ENCODE measurements at regions not wholly inside any gene's neighbourhood (a gene's known extent, or its start where the extent isn't known, plus 50 kb on each side); places are given as distances from the start of the nearest gene placed in this dataset.
"Not testable (repeated sequence)": the region's sequence is repeated elsewhere in the genome, so short reads cannot be mapped to it uniquely, and the experiment has no call there.

DNA sequence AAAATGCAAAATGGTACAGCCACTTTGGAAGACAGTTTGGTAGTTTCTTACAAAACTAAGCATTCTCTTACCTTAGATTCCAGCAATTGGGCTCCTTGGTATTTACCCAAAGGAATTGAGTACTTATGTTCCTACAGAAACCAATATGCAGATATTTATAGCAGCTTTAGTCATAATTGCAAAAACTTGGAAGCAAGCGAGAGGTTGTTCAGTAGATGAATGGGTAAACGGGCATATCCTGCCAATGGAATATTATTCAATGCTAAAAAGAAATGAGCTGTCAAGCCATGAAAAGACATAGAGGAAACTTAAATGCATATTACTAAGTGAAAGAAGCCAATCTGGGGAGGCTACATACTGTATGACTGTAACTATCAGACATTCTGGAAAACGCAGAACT is 926.7 kb downstream of the TYW1 start:
- no peak for DNase-seq

DNA sequence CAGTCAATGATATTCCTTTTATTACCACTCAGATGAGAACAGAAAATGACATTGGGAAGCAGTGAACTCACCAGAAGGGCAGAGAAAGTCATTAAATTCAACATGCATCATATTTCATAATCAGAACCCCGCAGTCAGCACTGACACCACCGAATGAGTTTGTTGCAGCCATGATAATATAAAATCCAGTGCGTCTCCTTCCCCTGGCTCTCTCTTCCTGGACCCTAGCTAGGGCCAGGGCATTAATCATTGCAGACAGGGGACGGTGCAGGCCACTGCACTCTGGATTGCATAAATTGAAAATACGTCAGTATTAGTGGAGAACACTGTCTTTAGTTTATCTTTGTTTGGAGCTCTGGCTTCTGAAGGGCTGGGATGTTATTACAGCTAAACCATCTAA is 931.5 kb downstream of the TYW1 start:
- DNase-seq, result no peak

DNA sequence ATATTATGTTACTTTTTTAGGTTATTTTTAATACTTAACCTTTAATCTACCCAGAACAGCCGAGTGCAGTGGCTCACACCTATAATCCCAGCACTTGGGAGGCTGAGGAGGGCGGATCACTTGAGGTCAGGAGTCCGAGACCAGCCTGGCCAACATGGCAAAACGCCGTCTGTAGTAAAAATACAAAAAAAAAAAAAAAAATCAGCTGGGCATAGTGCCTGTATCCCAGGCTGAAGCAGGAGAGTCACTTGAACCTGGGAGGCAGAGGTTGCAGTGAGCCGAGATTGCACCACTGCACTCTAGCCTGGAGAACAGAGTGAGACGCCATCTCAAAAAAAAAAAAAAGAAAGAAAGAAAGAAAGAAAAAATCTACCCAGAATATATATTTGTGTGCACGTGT is 939.8 kb downstream of the TYW1 start:
- DNase-seq, result not testable (repeated sequence)

DNA sequence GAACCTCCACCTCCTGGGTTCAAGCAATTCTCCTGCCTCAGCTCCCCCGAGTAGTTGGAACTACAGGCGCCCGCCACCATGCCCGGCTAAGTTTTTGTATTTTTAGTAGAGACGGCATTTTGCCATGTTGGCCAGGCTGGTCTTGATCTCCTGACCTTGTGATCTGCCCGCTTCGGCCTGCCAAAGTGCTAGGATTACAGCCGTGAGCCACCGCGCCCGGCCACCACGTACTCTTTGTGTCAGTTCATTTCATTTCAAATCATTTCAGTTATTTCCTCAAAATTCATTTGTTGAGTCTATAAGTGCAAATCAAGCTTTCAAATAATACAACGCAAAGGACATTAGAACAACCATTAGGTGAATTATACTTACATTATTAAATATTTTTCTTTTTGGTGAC is 943.8 kb downstream of the TYW1 start:
- DNase-seq, result no peak

DNA sequence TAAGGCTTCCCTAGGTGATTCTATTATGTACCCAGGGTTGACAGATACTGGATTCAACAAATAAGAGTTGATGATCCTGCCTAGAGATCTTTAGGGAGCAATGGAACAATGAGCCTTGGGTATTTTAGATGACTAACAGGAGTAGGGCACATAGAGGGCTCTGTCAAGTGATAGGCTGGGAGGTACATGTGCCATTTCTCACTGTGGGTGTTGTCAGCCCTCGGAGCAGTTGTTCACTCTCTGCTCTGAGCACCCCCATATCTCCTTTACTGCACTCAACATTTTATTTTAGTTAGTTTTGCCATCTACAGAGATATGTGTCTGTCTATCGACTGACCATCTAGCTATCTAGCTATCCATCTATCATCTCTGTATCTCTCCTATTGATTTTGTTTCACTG is 950.6 kb downstream of the TYW1 start:
- no peak for DNase-seq

DNA sequence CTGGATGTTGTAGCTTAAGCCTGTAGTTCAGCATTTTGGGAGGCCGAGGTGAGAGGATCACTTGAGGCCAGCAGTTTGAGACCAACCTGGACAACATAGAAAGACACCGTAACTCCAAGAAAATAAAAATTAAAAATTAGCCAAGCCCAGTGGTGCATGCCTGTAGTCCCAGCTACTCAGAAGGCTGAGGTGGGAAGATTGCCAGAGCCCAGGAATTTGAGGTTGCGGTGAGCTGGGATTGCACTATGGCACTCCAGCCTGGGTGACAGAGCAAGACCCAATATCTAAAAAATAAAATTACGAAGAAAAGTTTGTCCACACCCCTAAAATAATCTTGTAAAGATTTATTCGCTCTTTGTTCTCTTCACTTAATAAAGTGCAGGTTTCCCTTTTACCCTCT is 951.0 kb downstream of the TYW1 start:
- DNase-seq, result no peak

DNA sequence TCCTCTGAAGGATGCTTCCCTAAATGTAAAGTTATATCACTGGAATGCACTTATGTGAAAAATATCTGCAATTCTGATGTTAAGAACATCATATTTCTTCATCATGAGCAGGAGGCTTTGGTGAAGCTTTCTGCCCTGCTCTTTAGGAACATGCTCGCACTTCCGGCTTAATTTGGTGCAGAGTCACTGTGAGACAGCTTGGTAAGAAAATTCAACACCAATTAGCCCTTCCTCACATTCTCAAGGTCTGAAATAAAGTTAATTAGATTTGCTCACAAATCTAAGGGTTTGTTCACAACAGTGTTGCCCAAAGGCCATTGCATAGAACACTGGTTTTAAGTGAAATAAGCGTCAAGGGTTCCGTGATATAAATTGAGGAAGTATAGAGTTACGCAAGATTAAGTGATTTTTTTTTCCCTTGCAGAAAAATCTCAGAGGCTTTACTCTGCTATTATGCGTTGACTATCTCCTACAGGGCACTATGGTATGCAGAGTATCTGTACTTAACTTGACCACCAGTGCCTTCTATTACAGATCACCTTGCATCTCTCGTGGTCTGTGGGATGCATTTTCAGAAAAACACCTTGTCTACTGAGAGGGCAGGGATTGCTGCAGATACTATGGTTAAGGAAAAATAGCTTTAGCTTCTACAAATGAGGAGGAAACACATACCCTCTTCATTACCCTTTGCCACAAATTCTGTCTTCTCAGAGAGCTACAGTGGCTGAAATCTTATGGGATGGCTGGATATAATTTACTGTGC is 953.9 kb downstream of the TYW1 start:
- no peak for DNase-seq

DNA sequence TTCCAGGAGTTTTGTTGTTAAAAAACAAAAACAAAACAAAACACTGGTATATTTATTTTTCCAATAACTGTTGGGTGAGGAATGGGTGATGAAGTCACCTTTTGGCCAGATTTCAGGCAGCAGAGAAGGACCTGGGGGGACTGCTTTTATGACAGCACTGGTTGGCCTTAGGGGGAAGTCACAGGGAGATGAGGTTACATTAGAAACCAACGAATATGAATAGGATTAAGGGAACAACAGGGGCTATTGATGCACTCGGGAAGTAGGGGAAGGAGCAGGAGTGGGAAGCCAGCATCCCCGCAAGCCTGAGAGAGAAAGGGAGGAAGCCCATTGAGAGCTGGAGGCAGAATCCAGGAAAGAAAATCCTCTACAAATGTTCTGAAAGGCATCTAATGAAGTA is 958.4 kb downstream of the TYW1 start:
- no peak for DNase-seq

DNA sequence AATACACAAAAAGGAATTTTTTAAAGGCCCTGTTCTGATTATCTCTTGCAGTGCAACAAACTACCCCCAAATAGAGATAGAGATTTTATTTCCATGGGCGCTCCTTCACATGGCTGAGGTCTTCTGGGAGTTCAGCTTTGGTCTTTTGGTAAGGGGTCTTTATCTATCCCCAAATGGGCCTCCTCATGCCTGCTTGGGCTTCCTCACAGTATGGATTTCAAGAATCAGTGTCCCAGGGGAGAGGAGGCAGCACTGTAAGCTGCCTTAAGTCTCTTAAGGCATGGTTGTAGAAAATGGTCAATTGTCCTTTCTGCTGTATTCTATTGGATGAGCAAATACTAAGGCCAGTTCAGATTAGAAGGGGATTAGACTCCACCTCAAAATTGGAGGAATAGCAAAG is 966.2 kb downstream of the TYW1 start:
- no peak for DNase-seq

DNA sequence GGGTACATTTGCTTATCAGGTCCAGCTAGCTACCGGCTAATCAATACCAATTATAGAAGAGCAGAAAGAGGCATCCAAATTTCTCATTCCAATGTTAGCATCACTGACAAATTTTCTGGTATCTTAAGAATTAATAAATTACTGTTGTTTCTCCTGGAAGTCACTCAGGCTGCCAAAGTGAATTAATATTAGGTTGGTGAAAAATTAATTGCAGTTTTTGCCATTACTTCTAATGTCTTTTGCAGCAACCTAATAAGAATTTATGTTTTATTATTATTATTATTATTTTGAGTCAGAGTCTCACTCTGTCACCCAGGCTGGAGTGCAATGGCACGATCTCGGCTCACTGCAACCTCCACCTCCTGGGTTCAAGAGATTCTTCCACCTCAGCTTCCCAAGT is 979.9 kb downstream of the TYW1 start:
- no peak for DNase-seq

DNA sequence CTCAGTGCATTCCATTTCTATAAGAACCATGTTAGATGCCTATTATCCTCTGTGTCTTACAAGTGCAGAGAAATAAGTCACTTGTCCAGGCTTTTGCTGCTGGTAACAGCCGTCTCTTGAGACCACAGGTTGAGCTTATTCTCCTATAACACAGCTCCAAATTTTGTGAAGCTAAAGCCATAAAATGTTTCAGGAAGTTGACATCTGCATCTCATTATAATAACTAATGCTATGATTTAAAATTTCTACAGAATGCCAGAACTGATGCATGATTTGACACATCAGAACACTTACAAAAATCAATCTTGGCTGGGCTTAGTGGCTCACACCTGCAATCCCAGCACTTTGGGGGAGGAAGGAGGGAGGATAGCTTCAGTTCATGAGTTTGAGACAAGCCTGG is 986.9 kb downstream of the TYW1 start:
- DNase-seq, result no peak

DNA sequence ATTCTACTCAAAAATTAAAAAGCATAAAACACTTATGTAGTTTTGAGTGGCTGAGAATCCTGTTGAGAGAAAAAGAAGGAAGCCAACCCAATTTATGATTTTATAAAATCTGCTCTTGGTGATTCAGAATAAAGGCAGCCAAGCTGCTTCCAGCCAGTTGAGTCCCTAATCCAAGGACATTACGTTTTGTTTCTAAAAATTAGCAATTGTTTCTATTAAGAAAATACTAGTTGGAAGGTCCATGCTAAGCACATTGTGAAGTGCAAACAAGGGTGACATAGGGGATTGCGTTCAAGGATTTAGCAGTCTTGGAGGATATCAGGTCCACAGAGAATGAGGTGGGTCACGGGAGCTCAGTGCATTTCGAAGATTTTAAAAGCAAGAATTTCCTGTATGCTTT is 987.7 kb downstream of the TYW1 start:
- no peak for DNase-seq

DNA sequence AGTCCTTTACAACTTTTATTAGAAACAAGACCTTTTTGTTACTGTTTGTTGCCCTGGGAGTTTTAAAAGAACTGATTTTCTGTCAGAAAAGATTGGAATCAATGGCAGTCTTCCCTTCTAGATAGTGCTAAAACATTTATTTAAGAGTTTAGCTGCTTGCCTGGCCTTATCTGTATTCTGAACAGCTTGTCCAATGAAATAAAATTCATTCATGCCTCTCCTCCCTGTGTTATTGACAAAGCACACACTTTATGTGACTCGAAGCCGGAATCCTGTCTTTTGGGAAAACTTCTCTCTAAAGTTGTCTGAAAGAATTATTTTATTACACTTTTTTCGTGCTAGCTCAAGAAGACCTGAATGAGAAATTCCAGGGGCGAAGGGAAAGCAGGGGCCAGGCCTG is 992.5 kb downstream of the TYW1 start:
- no peak for DNase-seq

DNA sequence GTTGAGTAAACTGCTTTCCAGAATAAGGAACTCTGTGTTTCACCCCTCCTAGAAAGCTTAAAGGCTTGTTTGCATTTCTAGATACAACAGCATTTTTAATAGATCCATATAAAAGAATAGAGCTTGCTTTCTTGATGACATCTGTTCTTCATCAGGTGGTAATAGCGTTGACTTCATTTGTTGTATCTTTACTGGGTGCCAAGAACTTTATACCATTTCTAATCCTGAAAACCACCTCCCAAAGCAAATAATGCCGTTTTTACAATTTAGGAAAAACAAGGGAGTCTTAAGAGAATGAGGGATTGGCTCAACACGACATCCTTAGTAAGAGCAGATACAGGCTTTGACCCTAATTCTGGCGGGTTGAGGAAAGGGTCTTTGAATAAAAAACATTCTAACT is 993.4 kb downstream of the TYW1 start:
- DNase-seq, result no peak

DNA sequence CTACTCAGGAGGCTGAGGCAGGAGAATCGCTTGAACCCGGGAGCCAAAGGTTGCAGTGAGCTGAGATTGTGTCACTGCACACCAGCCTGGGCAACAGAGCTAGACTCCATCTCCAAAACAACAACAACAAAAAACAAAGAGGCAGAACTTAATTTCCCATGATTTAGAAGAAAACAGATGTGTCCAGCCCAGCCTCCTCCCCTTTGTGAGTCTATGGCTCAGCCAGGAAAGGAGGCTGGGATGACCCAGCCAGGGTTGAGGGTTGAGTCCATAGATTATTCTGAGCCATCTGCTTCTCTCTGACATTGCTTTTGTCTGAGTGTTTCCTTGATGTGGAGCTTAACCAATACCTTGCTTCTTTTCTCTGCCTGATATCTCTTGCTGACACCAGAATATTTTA is 994.1 kb downstream of the TYW1 start:
- DNase-seq, result no peak

DNA sequence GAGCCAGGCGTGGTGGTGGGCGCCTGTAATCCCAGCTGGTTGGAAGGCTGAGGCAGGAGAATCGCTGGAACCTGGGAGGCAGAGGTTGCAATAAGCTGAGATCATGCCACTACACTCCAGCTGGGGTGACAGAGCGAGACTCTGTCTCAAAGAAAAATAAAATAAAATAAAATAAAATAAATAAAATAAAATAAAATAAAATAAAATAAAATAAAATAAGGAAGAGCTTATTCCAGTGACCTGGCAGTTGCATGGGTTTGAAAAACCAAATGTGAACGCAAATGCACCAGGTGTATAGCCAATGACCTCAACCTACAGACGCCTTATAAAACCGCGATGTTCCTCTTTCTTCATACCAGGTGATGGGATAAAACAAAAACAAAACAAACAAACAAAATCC is 995.7 kb downstream of the TYW1 start:
- DNase-seq, result no peak

DNA sequence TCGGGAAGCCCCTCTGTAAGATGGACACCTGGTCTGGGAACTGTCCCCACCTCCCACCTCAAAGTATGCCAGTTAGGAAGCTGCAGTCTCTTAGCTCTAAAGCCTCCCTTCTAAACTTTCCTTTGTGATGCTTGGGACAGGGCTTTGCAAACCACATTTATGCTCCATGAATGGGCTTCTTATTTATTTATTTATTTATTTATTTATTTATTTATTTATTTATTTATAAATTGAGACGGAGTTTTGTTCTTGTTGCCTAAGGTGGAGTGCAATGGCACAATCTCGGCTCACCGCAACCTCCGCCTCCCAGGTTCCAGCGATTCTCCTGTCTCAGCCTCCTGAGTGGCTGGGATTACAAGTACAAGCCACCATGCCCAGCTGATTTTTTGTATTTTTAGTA is 1009.4 kb downstream of the TYW1 start:
- no peak for DNase-seq

DNA sequence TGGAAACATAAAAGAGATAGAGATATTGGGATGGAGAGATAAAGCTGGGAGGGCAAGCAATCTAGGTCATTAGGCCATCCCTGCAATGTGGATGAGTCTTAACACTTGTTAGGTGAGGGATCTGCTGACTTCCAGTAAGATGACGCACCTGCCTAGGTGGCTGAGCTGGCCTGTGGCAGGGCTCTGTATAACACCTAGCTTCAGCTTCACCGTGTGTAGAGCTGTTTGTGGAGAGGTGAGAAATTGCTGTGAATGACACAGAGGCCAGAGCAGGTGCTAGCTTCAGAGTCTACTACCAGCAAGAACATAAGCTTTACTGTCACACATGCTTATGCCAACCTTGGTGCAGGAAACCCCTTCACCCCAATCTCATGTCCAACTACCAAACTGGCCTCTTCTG is 1010.0 kb downstream of the TYW1 start:
- DNase-seq, result no peak

DNA sequence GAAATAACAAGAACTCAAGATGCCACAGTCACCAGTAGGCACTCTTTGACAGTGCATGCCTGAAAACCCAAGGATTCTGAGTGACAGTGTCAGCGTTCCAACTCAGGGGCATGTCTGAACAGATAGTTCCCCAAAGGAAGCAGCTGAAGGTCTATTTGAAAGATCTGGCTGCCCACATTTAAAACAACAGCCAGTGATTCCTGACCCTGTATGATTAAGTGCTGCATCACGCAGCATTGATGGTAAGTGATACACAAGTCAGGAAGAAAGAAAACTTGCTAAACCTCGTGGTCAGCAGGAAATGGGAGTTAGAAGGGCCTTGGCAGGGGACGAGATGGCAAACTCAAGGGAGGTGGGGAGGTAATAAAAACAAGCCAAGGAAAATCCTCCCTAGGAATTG is 1013.1 kb downstream of the TYW1 start:
- DNase-seq, result no peak

DNA sequence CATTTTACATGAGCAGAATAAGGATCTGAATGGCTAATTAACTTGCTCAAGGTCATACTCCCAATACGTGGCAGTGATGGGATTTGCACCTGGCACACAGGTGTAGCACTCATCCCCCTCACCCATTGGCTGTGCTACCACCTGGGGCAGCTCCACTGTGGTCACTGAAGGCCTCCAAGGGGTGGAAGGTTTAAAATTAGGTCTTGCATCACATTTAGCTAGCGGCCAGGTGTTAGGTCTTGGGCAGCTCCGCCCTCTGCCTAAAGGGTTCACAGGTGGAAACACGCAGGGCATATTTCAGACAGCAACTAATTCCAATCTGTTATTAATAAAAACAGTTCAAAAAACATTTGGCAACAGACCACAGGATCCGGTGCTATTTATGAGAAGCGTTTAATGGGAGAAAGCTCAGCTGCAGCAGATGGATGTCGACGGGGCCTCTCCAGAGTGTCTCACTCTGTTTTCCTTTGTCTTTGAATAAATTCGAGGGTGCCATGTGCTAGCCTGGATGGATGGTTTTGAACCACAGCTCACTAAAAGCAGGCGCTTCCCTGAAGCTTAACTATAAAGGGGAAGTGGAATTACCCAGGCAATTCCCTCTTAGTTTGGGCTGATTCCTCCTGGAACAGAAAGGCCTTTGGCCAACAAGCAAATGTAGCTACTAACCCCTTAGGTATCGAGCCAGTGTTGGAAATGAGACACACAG is 1017.6 kb downstream of the TYW1 start:
- DNase-seq, result no peak

DNA sequence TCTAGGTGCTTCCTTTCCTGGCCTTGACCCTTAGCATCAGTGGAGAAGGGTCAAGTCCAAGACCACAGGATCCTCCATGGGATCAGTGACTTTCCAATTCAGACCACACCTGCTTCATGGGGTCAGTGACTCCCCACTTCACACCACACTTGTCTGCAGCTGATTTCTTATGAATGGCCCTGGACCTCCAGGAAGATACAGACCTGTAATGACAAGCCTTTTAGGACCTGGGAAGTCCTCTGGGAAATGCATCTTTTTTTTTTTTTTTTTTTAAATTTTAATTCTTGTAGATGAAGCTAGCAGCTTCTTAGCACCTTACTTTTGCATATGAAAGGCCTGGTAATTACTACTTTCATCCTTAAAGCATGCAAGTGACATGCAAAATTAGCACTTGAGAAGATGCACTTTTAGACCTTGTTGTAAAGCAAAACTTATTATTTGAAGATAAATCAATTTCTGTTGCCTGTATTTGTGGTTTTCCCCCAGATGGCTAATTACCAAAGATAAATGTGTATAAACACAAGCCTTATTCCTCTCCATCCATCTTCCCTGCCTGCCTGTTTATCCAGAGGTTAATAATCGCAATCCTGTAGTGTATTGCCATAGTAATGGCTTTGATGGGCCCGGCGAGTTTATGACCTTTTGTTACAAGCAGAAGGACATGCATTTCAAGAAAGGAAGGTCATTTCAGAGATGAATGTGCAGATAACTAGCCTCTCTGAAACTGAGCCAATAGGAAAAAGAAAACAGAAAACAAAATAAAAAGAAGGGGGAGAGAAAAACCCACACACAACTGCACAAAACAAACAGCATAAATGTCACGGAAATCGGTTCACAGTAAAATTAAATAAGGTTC is 1018.7 kb downstream of the TYW1 start:
- no peak for DNase-seq

DNA sequence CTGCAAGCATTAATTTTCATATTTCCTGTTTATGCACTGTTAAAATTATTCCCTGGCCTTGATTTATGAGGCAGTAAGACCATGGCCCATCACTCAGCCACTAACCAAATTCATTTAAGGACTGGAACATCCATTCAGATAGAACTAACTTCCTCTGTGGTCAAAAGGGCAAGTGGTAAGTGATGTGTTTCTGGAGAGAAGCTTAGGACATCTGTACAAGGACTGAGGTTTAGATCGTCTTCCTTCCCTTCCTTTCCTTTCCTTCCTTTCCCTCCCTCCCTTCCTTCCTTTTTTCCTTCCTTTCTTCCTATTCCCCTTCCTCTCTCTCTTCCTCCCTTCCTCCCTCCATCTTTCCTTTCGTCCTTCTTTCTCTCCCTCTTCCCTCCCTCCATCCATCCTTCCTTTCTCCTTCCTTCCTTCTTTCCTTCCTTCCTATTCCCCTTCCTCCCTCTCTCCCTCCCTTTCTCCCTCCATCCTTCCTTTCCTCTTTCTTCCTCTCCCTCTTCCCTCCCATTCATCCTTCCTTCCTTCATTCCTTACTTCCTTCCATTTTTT is 1019.4 kb downstream of the TYW1 start:
- DNase-seq, result no peak

DNA sequence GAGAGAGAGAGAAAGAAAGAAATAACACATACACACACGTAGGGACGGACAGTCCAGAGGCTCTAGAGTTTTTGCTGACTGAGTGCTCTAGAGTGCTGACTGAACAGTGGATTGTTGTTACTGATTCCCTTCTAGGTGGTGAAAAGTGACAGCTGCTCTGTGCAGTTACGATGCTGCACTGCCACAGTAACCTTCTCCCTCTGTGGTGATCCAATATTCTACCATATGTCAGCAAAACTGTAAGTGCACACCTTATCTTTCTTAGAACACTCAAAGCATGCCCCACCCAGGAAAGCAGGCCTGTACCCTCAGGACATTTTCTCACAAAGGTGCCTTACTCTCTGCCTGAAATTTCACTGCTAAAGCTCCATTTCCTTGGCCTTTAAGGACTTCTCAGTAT is 1023.5 kb downstream of the TYW1 start:
- no peak for DNase-seq

DNA sequence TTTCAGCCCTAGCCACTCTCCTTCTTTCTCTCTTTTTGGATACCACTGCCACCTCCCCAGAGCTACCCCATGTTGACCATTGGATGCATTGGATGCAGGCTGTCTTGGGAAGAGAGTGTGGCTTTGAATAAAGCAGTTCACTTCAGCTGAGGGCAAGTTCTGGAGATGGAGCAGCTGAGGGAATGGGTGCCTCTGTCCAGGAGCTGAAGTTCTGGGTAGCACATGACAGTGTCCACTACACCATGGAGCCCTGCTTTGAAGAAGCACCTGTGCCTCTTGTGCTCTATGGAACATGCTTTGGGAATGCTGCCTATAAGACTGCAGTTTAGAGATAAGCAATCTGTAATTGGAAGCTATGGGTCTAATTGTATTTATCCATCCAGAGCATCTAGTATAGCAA is 1028.7 kb downstream of the TYW1 start:
- DNase-seq, result no peak

All from AML-193 (cell line).